ENCODE measurements at regions not wholly inside any gene's neighbourhood (a gene's known extent, or its start where the extent isn't known, plus 50 kb on each side); places are given as distances from the start of the nearest gene placed in this dataset.

DNA sequence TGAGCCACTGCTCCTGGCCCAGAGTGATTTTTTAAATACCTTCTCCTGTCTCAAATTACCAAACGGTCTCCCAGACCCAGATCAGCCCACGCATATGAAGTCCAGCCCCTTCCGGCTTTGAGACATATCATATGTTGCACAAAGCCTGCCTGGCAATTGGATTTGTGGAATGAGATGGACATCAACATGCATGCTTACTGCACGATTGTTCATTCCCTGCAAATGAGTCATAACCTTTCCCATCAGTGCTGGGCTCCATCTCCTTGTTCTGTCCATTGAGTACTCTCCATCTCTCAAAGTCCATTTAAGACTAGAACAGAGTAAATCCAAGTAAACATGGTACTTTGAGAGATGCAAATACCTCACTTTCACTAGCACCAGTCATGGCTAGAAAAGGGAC, 612.2 kb upstream of the USP24 start:
- peak; percentile 85 for DNase-seq (ENCODE audit: low read depth)

DNA sequence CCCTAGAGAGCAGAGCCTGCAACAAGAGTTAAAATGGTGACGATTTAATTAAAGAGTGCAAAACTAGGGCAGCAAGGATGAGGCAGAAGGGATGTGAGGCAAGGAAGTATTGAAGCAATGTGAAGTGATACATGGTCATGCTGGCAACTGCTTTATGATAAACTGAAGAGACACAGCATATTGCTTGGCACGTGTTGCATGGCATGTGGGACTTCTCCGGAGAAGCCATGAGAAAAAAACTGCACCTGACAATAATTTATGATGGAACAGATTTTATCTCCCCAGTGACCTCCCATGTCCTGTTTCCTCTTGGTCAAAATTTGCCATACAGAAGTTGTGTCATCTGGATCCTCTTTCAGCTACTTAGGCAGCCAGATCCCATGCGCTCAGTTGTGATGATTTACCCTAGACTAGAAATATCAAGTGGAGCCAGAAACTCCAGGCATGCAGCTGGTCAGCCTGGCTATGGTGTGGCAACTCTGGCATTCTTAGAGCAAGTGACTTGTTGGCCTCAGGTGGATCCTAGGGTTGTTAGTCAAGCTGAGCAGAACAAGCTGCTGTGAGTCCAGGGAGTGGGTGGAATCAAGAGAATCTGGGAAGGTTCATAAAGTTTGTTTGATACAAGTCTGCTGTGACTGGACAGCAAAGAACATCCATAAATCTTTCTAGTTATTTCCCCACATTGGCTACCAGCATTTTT, 611.4 kb upstream of the USP24 start:
- peak; percentile 53 for DNase-seq (ENCODE audit: low read depth)

DNA sequence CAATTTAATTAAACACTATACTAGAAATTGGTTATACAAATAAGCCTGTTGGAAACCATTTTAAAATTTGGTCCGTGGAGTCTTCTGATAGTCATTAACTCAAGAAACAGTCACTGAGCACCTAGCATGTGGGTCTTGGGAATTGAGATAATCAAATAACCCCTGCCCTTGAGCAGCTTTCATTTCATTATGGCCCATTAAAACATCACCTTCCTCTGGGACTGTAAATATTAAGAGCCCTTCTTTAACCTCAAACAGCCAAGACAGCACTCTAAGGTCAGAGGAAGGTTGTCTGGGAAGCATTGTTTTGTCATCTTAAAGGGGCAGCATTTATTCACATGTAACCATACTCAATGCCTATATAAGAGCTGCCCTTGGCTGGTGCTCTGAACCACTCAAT, 610.3 kb upstream of the USP24 start:
- DNase-seq (ENCODE audit: low read depth): no peak

DNA sequence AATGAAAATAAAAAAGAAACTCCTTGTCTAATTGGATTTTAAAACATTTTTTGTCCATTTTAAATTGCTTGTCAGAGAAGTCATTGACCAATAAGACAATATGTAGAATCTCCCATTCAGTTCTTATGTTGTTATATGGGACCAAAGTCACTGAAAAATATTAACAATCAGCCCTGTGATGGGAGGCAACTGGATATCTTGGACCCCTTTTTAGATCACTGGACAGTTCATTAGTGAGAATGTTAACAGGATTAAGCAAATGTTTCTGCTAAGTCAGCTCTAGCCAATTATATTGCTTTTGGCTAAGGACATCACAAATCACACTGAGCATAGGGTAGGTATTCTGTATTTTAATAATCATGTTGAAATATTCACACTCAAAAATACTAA, 609.1 kb upstream of the USP24 start:
- DNase-seq (ENCODE audit: low read depth): no peak

DNA sequence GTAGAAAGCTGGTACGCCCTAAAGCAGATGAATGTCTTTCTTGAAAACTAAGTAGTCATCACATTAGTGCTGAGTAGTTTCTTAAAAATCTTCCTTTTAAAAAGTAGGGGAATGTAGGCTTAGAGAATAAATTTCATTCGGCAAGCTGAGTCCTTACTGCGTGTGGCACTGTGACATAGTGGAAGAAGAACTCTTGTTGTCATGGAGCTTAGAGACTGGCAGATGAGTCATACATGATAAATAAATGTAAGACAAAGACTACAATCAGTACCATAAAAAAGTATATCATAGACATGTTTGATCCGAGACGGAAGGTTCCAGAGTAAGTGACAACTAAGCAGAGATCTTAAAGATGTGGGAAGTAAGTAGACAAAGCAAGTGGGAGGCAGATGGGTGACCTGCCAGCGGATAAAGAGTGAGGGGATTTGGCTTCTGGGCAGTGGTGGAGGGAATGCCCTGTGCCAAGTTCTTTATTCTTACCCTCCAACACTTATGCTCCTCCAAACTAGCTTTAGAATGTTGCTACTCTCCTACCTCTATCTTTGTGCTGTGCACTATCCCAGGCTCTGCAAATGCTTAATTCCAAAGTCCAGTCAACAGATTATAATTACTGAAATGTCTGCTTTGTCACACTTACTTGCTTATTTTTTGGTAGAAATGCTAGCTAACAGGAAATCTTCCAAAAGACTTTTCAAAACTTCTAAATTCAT, 608.5 kb upstream of the USP24 start:
- DNase-seq (ENCODE audit: low read depth): no peak

DNA sequence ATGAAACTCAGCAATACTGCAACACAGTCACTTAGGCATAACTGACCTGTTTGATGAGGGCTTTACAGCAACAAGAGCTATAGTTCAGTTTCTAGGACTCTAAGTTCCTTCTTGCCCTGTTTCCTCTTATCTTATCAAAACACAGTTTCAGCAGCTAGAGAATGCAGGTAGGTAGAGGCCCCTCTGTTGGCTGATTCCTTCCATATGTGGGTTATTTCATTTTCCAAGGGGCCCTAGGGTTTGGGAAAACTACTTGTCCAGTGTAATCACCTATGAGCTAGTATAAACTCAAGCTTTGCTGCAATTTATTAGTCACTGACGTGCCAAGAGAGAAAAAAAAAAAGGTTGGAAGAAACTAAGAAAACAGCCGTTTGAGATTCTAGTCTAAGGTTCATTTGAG, 607.7 kb upstream of the USP24 start:
- DNase-seq (ENCODE audit: low read depth): no peak

DNA sequence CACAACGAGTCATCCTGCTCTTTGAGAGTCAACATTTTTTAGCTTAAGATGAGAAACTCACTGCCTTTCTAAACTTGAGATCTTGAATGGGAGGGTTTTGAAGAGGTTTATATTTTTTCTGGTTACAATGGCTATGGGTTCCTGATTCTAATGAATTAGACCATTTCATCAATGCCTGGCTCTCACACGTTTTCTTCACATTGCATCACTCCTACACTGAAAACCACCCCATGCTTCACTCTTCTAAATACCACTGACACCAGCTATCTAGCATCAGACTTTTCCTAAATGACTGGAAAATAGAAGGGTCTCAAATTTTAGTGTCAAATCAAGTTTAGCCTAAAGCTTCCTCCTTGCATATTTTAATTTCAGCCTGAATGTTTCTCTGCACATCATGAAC, 606.1 kb upstream of the USP24 start:
- DNase-seq (ENCODE audit: low read depth): no peak

DNA sequence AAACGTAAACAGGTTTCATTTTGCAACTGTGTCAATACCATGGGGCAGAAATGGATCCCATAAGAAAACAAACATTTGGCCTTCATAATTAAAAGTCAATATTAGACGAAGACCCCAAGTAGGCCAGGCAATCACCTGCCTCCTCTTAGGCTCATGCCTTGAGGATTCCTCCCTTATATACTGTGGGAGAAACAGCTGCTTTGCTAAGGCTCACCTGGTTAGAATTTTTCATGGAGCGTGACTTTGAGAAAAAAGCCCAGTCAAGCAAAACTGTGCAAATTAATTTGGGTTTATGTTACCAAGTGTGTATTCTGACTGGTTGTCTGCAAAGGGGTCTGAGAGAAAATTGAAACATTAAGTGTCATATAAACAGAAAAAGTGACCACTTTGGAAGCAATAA, 605.3 kb upstream of the USP24 start:
- DNase-seq (ENCODE audit: low read depth): no peak

DNA sequence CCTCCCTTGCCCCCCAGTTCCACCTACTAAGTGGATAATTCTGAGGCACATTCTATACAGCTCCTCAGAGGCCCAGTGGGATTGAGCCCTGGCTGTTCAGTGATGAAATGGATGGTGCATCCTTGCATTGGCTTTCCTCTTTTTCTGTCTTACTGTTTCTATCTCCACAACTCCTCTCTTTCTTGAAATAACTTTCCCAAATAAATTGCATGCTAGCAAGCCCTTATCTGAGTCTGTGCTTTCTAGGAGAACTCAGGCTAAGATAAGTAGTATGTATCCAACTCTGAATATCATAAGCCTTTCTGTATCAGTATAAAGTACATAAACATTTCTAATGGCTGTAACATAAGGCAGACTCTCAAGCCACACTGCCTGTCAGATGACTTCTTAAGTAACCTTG, 603.8 kb upstream of the USP24 start:
- DNase-seq (ENCODE audit: low read depth): no peak

DNA sequence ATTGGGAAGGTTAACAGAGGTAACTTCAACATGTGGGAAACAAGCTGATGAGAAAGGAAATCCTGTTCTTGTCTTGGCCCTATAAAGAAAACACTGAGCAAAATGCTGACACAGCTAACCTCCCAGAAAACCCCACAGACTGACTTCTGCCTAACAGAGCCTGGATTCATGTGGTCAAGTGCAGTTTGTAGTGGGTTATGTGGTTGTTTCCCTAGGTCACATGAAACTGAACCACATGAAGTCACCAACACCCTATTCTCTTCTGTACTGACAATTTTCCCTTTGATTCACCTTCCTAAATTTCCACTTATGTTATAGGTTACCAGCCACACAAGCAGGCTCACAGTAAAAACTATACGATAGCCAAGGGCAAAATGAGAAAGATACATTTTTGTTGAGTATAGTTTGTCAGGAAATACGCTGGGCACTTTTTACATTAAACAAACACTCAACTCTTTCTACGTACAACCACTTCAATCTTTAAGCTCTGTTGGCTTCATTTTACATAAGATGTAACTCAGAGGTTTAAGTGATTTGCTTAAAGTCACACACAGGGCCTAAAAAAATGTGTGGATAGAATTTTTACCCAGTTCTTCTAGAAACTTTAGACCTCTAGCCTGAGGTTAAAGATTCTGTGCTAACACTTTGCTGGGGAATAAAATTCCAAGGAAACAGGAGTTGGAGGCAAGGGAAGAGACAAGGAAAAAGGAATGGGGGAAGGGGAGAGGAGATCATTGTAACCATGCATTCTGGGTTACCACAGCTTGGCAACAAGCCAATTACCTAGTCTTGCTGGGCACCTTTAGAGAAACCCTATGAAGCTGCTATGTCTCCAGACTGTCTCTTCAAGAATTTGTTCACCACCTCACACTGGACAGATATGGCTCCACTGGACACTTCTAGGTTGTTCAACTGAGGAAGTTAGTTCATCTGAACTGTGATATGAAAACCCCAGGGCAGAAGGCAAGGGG, 601.6 kb upstream of the USP24 start:
- DNase-seq (ENCODE audit: low read depth): peak; percentile 89

DNA sequence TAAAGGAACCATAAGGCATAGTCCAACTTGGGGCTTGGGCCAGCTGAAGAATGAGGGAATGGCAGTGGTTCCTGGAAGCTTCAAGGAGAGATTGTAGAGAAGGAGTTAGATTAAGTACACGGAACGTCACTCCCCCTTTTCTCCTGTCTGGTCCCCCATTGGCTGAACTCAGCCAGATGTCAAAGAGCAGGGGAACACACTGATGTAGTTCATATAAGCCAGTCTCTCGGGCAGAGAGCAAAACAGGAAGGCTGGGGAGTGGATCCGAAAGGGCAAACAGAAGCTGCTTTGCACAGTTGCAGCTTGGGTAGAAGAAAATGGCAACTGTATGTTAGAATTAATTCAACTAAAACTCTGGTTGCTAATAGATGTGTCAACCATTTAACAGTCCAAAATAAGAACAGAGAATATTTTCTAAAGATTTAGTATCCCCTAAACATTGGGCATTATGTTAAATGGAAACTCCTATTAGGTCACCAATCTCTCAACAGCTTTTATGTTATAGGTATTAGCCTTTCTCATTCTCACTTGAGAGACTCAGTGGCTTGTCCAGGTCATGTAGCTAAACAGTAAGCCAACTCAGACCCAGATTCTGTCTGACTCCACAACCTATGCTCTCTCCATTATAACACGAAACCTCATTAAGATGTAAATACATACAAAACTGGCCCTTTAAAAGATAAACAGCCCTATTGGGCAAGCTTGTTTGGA, 600.7 kb upstream of the USP24 start:
- no peak for DNase-seq (ENCODE audit: low read depth)

DNA sequence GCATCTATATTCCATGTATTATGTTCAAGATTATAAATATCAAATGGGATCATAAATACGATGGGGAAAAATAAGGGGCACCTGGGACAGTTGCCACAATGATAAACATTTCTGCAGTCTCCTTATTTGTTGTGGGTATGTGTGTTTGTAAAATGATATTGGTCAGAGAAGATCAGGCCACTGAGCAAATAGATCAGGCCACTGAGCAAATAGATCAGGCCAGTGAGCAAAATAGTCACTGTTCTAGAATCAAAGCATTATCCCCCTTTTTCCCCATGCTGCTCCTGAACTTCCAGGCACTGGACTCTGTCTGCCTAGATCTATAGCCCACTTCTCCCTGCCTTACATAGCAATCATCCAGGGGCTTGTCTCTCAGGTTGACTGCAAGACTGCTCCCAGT, 599.8 kb upstream of the USP24 start:
- no peak for DNase-seq (ENCODE audit: low read depth)

DNA sequence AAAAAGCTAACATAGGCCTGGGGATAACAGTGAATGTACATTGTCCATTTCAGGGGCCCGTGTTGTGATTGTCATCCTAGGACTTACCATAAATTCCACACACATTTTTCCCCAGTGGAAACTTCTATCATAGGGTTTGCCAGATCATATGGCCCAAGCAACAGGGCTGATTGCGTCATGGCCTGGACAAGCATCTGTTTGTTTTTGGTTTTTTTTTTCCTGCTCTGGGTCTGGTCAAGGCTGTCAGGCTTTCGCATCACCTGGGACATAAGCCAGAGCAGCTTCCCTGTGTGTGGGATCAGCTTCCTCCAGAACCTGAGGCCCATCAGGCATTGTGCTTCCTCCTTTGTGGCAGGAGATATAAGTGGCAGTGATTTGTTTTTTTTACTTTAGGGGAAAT, 598.5 kb upstream of the USP24 start:
- DNase-seq (ENCODE audit: low read depth): peak; percentile 73

DNA sequence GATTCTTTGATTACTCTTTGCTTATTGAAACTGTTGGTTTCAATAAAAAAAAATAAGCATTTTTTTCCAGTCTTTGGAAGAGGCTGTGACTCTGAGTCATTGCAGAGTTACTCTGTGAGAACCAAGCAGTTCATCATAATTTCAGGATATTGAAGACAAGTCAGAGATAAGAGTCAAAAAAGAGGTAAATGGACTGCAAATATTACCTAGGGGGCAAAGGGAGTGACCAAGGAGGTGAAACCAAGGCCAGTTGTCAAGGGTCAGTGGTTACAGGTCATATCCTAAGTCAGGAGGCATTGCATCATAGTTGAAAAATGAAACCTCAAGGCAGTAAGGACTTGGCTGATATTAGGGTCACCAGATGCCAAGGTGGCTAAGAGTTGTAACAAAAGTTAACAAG, 597.1 kb upstream of the USP24 start:
- DNase-seq (ENCODE audit: low read depth): peak; percentile 77

DNA sequence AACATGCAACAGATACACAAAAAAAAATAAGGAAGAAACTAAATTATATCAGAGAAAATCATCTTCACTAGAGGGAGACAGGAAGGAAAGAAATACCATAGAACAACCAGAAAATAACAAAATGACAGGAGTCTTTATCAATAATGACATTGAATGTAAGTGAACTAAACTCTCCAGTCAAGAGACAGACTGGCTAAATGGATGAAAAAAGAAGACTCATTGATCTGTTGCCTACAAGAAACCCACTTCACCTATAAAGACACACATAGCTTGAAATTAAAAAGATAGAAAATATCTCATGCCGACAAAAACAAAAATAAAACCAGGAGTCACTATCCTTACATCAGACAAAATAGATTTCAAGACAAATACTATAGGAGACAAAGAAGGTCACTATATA, 593.1 kb upstream of the USP24 start:
- DNase-seq (ENCODE audit: low read depth): no peak

DNA sequence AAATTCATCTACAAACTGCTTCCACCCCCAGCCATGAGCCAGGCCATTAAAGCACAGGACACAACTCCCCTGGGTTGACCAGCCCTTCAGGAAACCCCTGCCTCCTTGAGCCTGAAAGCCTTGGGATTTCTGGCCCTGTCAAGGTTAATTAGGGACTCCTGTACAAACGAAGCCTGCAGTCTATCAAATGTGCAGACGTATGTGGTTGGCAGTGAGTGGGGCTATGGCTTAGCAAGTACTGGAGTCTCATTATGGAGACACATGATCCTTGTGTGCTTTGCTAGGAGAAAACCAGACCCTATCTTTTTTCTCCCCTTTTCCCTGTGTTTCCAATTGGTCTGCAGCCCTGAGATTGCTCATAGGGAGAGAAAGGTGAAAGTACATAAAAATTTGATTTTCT, 588.3 kb upstream of the USP24 start:
- DNase-seq (ENCODE audit: low read depth): no peak

DNA sequence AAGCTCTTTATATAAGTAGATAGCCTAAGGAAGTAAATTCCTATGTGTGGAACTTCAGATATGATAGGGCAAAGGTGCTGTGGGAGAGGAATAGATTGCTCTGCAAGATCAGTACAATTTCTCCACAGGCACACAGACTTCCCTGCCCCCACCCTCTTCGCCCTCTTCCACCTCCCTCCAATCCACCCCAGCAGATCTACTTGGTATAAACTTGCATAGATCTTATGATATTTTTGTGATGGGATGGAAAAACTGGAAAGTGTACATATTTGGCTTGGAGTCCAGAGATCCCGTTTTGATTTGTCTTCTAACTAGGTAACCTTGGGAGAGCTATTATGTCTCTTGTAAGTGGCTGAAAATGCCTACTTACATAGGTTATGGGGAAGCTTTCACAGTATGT, 586.3 kb upstream of the USP24 start:
- DNase-seq (ENCODE audit: low read depth): no peak

DNA sequence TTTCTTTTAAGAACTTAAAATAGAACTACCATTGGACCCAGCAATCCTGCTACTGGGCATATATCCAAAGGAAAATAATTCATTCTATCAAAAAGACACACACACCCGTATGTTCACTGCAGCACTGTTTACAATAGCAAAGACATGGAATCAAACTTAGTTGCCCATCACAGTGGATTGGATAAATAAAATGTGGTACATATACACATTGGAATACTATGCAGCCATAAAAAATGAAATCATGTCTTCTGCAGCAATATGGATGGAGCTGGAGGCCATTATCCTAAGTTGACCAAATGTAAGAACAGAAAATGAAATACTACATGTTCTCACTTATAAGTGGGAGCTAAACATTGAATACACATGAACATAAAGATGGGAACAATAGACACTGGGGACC, 585.3 kb upstream of the USP24 start:
- DNase-seq (ENCODE audit: low read depth): no peak

DNA sequence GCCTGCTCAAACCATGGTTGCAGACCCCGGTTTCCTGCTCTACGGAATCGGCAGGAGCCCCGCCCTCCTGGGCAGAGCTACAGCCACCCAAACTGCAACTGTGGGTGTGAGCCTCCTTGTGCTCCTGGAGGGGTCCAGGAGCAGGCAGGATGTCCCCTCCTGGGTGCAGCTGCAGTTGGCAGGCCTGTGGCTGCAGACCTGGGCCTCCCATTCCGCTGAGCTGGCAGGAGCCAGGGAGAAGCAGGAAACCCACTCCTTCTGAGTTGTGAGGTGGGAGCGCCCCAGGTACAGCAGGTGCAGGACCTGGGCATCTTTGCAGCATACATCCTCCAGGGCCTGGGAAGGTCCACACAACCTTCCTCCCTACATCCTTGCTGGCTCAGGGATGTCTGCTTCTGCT, 578.7 kb upstream of the USP24 start:
- DNase-seq (ENCODE audit: low read depth): no peak

DNA sequence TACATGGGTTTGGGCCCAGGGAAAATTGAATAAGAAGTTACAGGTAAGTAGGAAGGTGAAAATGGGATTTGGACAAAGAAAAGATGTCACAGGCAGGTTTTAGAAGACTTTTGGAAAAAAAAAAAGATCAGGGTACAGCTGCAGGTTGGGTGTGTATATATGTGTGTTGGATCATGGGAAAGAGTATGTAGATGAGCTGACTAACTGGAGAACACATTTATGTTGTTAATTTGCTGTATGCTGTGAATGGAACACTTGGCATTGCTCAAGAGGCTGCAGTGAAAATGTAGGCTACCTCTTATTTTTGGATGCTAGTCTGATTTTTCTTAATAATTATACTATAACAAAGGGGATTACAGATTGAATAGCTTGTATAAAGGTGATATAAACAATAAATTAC, 577.7 kb upstream of the USP24 start:
- no peak for DNase-seq (ENCODE audit: low read depth)

DNA sequence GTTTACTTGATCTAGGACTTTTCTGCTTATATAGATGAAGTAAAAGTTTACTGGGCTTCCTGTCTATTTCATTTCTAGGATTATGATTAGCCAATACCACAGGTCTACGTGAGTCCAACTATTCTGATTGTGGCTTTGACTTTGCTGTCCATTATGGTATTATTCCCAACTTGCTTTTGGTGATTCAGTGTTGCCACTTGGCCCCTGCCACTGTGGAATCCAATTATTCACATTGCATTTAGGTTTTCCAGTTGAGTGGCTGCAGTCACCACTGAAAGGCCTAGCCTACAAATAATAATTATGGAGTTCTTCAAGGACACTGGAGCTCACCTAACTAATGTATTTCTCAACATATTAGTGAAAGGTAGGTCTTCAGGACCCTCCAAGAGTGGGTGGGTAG, 574.3 kb upstream of the USP24 start:
- peak; percentile 84 for DNase-seq (ENCODE audit: low read depth)

DNA sequence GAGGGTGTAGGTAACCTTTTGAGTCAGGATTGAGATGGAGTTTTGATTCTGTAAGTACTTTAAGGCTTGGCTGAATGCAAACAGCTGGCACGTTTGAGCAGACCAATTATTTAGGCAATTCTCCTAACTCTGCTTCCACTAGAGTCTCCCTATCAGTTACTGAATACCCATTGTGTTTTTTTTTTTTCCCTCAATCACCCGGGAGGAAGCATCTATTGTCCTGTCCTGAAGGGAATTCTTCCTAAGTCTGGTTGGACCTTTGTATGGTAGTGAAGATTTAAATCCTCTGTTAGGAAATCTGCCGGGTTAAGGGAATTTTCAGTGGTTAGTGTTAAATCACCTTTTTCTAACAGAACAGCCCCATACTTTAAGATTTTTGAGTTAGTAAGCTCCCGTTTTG, 571.2 kb upstream of the USP24 start:
- DNase-seq (ENCODE audit: low read depth): no peak

Data from renal cortical epithelial cell (primary cell).